H1 (cell line): ENCODE measurements at regions not wholly inside any gene's neighbourhood (a gene's known extent, or its start where the extent isn't known, plus 50 kb on each side); places are given as distances from the start of the nearest gene placed in this dataset.
A peak's percentile ranks its signal among the peaks of the same experiment; 100 is the strongest.

ENCODE experiments used
- CTCF ChIA-PET: fragments of 300-600 bp; sonication (Branson Sonifier 250); formaldehyde crosslinking; loops from one replicate; lab custom pipeline; 2021; ENCODE audit not compliant: partially characterized antibody; lab: Charles Lee
- POLR2A ChIA-PET: fragments of 300-600 bp; sonication (Branson Sonifier 250); formaldehyde crosslinking; loops from one replicate; lab custom pipeline; 2021; ENCODE audit warnings: inconsistent platforms; ENCODE audit not compliant: partially characterized antibody; lab: Charles Lee
- DNase-seq, 2 experiments: peaks; one replicate each; pipeline versions ENCODE4 v3.0.0 to v3.0.0-alpha.2; 2010 to 2022; ENCODE audit warnings: low spot score in 2 of 2, low read depth in 1 of 2, mixed read lengths in 1 of 2
- FAIRE-seq: peaks from 2 replicates; lab custom pipeline; 2011; peaks lifted over from hg19 to GRCh38; lab: Jason Lieb, UNC
- H2AFZ ChIP-seq: 2 replicates; pipeline ENCODE4 v1.8.1; 2012; ENCODE audit warnings: low read length, inconsistent platforms
- H2AK5ac ChIP-seq: 2 replicates; pipeline ENCODE4 v1.6.1; 2013; ENCODE audit warnings: low read depth, low read length
- H2BK120ac ChIP-seq: replicated peaks from 2 replicates; pipeline ENCODE3; 2013; ENCODE audit warnings: low read depth, low read length, inconsistent platforms
- H2BK12ac ChIP-seq: 2 replicates; pipeline ENCODE4 v1.6.1; 2013; ENCODE audit warnings: low read depth, low read length
- H2BK15ac ChIP-seq: 2 replicates; pipeline ENCODE4 v1.6.1; 2013; ENCODE audit warnings: low read length
- H2BK20ac ChIP-seq: 2 replicates; pipeline ENCODE4 v1.6.1; 2013; ENCODE audit warnings: low read length
- H2BK5ac ChIP-seq: 2 replicates; pipeline ENCODE4 v1.6.1; 2013; ENCODE audit warnings: low read depth, low read length
- H3K14ac ChIP-seq: 2 replicates; pipeline ENCODE4 v1.6.1; 2013; ENCODE audit warnings: inconsistent platforms; ENCODE audit not compliant: insufficient read length
- H3K18ac ChIP-seq: 2 replicates; pipeline ENCODE4 v1.6.1; 2013; ENCODE audit warnings: low read length; ENCODE audit errors: extremely low read depth
- H3K23ac ChIP-seq: 2 replicates; pipeline ENCODE4 v1.6.1; 2013; ENCODE audit warnings: inconsistent platforms; ENCODE audit not compliant: insufficient read length
- H3K23me2 ChIP-seq: 2 replicates; pipeline ENCODE4 v1.6.1; 2013; ENCODE audit warnings: low read depth, low read length
- H3K27ac ChIP-seq: 2 replicates; pipeline ENCODE4 v1.6.1; 2011; ENCODE audit warnings: low read depth, low read length, inconsistent platforms
- H3K27me3 ChIP-seq, 4 experiments: replicated peaks in 1 of 4; 1 replicate in 1 of 4; 2 replicates in 3 of 4; pipeline versions ENCODE4 v1.6.1 to v1.8.1; 2011 to 2013; ENCODE audit warnings: low read length in 3 of 4, mild to moderate bottlenecking in 3 of 4, inconsistent platforms in 2 of 4, mixed read lengths in 2 of 4, moderate library complexity in 1 of 4; ENCODE audit not compliant: control insufficient read depth in 3 of 4, insufficient read depth in 3 of 4; ENCODE audit errors: extremely low read depth in 1 of 4
- H3K36me3 ChIP-seq, 4 experiments: 2 replicates each; pipeline versions ENCODE4 v1.6.1 to v1.8.1; 2011 to 2013; ENCODE audit warnings: mild to moderate bottlenecking in 4 of 4, low read length in 3 of 4, moderate library complexity in 2 of 4, control low read depth in 1 of 4, inconsistent platforms in 1 of 4; ENCODE audit not compliant: insufficient read depth in 4 of 4, control insufficient read depth in 2 of 4
- H3K4ac ChIP-seq: replicated peaks from 2 replicates; pipeline ENCODE3; 2013; ENCODE audit warnings: low read length, low read depth, mixed read lengths, inconsistent platforms; ENCODE audit not compliant: insufficient read length
- H3K4me1 ChIP-seq, 4 experiments: replicated peaks in 1 of 4; 1 replicate in 1 of 4; 2 replicates in 3 of 4; pipeline versions ENCODE4 v1.6.1 to v1.8.1; 2011 to 2013; ENCODE audit warnings: low read length in 3 of 4, inconsistent platforms in 2 of 4, mixed read lengths in 1 of 4; ENCODE audit not compliant: insufficient read depth in 4 of 4, control insufficient read depth in 3 of 4
- H3K4me2 ChIP-seq, 2 experiments: 2 replicates each; pipeline versions ENCODE4 v1.6.1 to v1.8.1; 2011 to 2013; ENCODE audit warnings: low read depth in 2 of 2, low read length in 2 of 2, control low read depth in 1 of 2, inconsistent platforms in 1 of 2, mild to moderate bottlenecking in 1 of 2; ENCODE audit not compliant: insufficient read depth in 1 of 2
- H3K4me3 ChIP-seq, 4 experiments: fragments of 200-600, 300-600 bp in 1 of 4; sonication (generic), shearing (Covaris generic), sonication (Bioruptor Twin) in 1 of 4; 2 replicates each; pipeline versions ENCODE4 v1.5.1 to v1.8.1; 2011 to 2016; ENCODE audit warnings: low read length in 4 of 4, low read depth in 3 of 4, control low read depth in 2 of 4, inconsistent platforms in 2 of 4, mild to moderate bottlenecking in 2 of 4, mixed read lengths in 1 of 4, moderate library complexity in 1 of 4; ENCODE audit not compliant: insufficient read depth in 2 of 4; ENCODE audit errors: extremely low read depth in 1 of 4
- H3K56ac ChIP-seq: replicated peaks from 2 replicates; pipeline ENCODE3; 2013; ENCODE audit warnings: low read depth, mild to moderate bottlenecking, mixed read lengths, low read length, inconsistent platforms; ENCODE audit not compliant: insufficient read length
- H3K79me1 ChIP-seq: 2 replicates; pipeline ENCODE4 v1.6.1; 2013; ENCODE audit warnings: low read depth, low read length, control low read depth
- H3K79me2 ChIP-seq, 2 experiments: 2 replicates each; pipeline versions ENCODE4 v1.6.1 to v1.8.1; 2012 to 2013; ENCODE audit warnings: low read length in 2 of 2, mild to moderate bottlenecking in 2 of 2, inconsistent platforms in 1 of 2; ENCODE audit not compliant: insufficient read depth in 2 of 2, control insufficient read depth in 1 of 2
- H3K9ac ChIP-seq, 4 experiments: replicated peaks in 1 of 4; 1 replicate in 1 of 4; 2 replicates in 3 of 4; pipeline versions ENCODE4 v1.6.1 to v1.8.1; 2011 to 2013; ENCODE audit warnings: low read depth in 3 of 4, low read length in 3 of 4, control low read depth in 2 of 4, mild to moderate bottlenecking in 2 of 4, moderate library complexity in 2 of 4, inconsistent platforms in 1 of 4; ENCODE audit errors: extremely low read depth in 1 of 4
- H3K9me3 ChIP-seq, 2 experiments: 2 replicates each; pipeline versions ENCODE4 v1.6.1 to v1.8.1; 2012 to 2013; ENCODE audit warnings: mild to moderate bottlenecking in 2 of 2, moderate library complexity in 2 of 2, control low read depth in 1 of 2, inconsistent platforms in 1 of 2, low read depth in 1 of 2, low read length in 1 of 2, mixed read lengths in 1 of 2; ENCODE audit not compliant: insufficient read depth in 2 of 2
- H4K20me1 ChIP-seq, 2 experiments: replicated peaks in 1 of 2; 2 replicates each; pipeline versions ENCODE3 to v1.8.1; 2011 to 2013; ENCODE audit warnings: inconsistent platforms in 2 of 2, low read length in 2 of 2, mild to moderate bottlenecking in 1 of 2; ENCODE audit not compliant: insufficient read depth in 2 of 2, control insufficient read depth in 1 of 2
- H4K5ac ChIP-seq: 2 replicates; pipeline ENCODE4 v1.6.1; 2013; ENCODE audit warnings: low read length, low read depth, mixed read lengths, inconsistent platforms; ENCODE audit not compliant: insufficient read length
- H4K8ac ChIP-seq: 2 replicates; pipeline ENCODE4 v1.8.0; 2013; ENCODE audit warnings: mild to moderate bottlenecking, moderate library complexity, low read length, inconsistent platforms; ENCODE audit not compliant: insufficient read depth; ENCODE audit errors: extremely low read depth
- H4K91ac ChIP-seq: replicated peaks from 2 replicates; pipeline ENCODE3; 2013; ENCODE audit warnings: low read length, mixed read lengths, inconsistent platforms; ENCODE audit not compliant: insufficient read length
- ASH2L ChIP-seq: fragments of 200-600, 300-600 bp; sonication (generic); IDR thresholded peaks from one replicate; pipeline ENCODE4 v1.7.1; 2017; ENCODE audit warnings: low read length
- CEBPB ChIP-seq: IDR thresholded peaks from 2 replicates; pipeline ENCODE4 v1.6.1; 2012; ENCODE audit warnings: low read depth, low read length
- HDAC2 ChIP-seq, 2 experiments: fragments of 300-600 bp in 1 of 2; sonication (generic) in 1 of 2; IDR thresholded peaks; 2 replicates each; pipeline ENCODE4 v1.6.1; 2011 to 2012; ENCODE audit warnings: low read depth in 2 of 2, low read length in 2 of 2, mild to moderate bottlenecking in 2 of 2, moderate library complexity in 2 of 2, borderline replicate concordance in 1 of 2, inconsistent platforms in 1 of 2
- HDAC6 ChIP-seq: IDR thresholded peaks from one replicate; pipeline ENCODE4 v1.7.1; 2012; ENCODE audit warnings: low read depth, mild to moderate bottlenecking, inconsistent platforms, low read length, moderate library complexity
- KDM4A ChIP-seq: IDR thresholded peaks from one replicate; pipeline ENCODE4 v1.7.1; 2012; ENCODE audit warnings: low read depth, mild to moderate bottlenecking, moderate library complexity, low read length, inconsistent platforms; ENCODE audit not compliant: severe bottlenecking
- SIX5 ChIP-seq: IDR thresholded peaks from 2 replicates; pipeline ENCODE4 v1.6.1; 2011; ENCODE audit warnings: mild to moderate bottlenecking, low read depth, low read length
- TAF7 ChIP-seq: optimal IDR thresholded peaks from 2 replicates; pipeline ENCODE3; 2011; ENCODE audit warnings: low read depth, mild to moderate bottlenecking, inconsistent platforms, low read length, moderate library complexity, borderline replicate concordance
- TBP ChIP-seq: IDR thresholded peaks from 2 replicates; pipeline ENCODE4 v1.6.1; 2011; ENCODE audit warnings: low read depth, low read length, improper control_type of control experiment
- TEAD4 ChIP-seq: IDR thresholded peaks from 2 replicates; pipeline ENCODE4 v1.6.1; 2012; ENCODE audit warnings: low read depth, low read length, inconsistent platforms, mixed read lengths
- WGBS, 2 experiments: shearing (Covaris generic) in 1 of 2; methylation state at CpG; one replicate each; pipeline versions ENCODE4 v1.1.6 to v1.1.7; 2013 to 2015; ENCODE audit warnings: low lambda C conversion rate in 2 of 2, mixed read lengths in 2 of 2, inconsistent platforms in 1 of 2, low coverage in 1 of 2, missing lambda C conversion rate in 1 of 2; ENCODE audit not compliant: insufficient replicate concordance in 2 of 2, insufficient coverage in 1 of 2, insufficient read length in 1 of 2; ENCODE audit errors: extremely low coverage in 1 of 2, missing lambda C conversion rate in 1 of 2; 5-methylcytosine and 5-hydroxymethylcytosine counted together

- Histone ChIP-seq H3K56ac (no peak overlapping the region), H2BK120ac (no peak overlapping the region), H3K4ac (no peak overlapping the region), H3K4me3 (no peak overlapping the region), H3K9ac (no peak overlapping the region), H4K5ac (no peak overlapping the region), H2BK15ac (no peak overlapping the region), H2AK5ac (no peak overlapping the region), H3K27me3 (no peaks in the 10 kb centered on the region), H3K36me3 (no peaks in the 10 kb centered on the region), H3K23ac (no peak overlapping the region), H3K27ac (no peak overlapping the region), H4K8ac (no peak overlapping the region), H3K23me2 (no peaks in the 10 kb centered on the region; the same call in 1 of the 2 replicates), H3K9me3 (no peaks in the 10 kb centered on the region), H2AFZ (no peak overlapping the region), H4K91ac (no peak overlapping the region), H2BK12ac (no peak overlapping the region), H3K14ac (no peak overlapping the region), H3K79me1 (no peaks in the 10 kb centered on the region), H3K4me1 (peaks cover 0 to 4% (median 0%) of the 10 kb centered on the region in 4 experiments; a peak in 1 of 7 replicates), H3K79me2 (no peaks in the 10 kb centered on the region), H4K20me1 (no peaks in the 10 kb centered on the region), H3K4me2 (no peak overlapping the region), H3K18ac (no peak overlapping the region), H2BK5ac (no peak overlapping the region), H2BK20ac (no peak overlapping the region)
- CTCF ChIA-PET, result no interaction called here
- TF ChIP-seq HDAC6, result no peak
- no peak for TF ChIP-seq ASH2L
- no peak for TF ChIP-seq KDM4A
- TF ChIP-seq TBP, result no peak
- no peak for TF ChIP-seq SIX5
- TF ChIP-seq TEAD4, result no peak
- peak; percentile 40; the same call in 1 of the 2 replicates for TF ChIP-seq CEBPB
- TF ChIP-seq TAF7, result no peak
- no peak for TF ChIP-seq HDAC2 (IDR thresholded peaks at IDR 0.05; ENCODE audit: borderline replicate concordance in 1 of 2, low read depth in 2 of 2, low read length in 2 of 2)
- FAIRE-seq (no peak), DNase-seq (no peak)
- POLR2A ChIA-PET, result no interaction called here
- 89% methylated on average over 2 of the region's 2 CpGs; no CpG with 5 or more reads in 1 of the 2 experiments for WGBS, 2 experiments
These were observed 212.3 kb upstream of the PLXNA2 start for GRCh38 chr1:208456487-208456886.
